A172 (cell line): ENCODE measurements at regions not wholly inside any gene's neighbourhood (a gene's known extent, or its start where the extent isn't known, plus 50 kb on each side); places are given as distances from the start of the nearest gene placed in this dataset.
A peak's percentile ranks its signal among the peaks of the same experiment; 100 is the strongest.
"Not testable (repeated sequence)": the region's sequence is repeated elsewhere in the genome, so short reads cannot be mapped to it uniquely, and the experiment has no call there.

Source experiments
- DNase-seq: peaks from one replicate; pipeline ENCODE4 v3.0.0-alpha.2; 2015; ENCODE audit warnings: low spot score

GRCh38 chr2:67904966-67905365, 157.8 kb downstream of the C1D start:
- no peak for DNase-seq

- DNase-seq: not testable (repeated sequence)
Observed at GRCh38 chr2:67906547-67906946, 156.3 kb downstream of the C1D start.

- peak; percentile 97 for DNase-seq
Observed at GRCh38 chr2:67917332-67918054, 145.3 kb downstream of the C1D start.

GRCh38 chr2:67918471-67918870, 144.3 kb downstream of the C1D start:
- no peak for DNase-seq

- no peak for DNase-seq
Observed at GRCh38 chr2:67919490-67919889, 143.3 kb downstream of the C1D start.

- no peak for DNase-seq
Observed at GRCh38 chr2:67922080-67922785, 140.6 kb downstream of the C1D start.

- DNase-seq: no peak
Observed at GRCh38 chr2:67923696-67924095, 139.1 kb downstream of the C1D start.

GRCh38 chr2:67927501-67927900, 135.3 kb downstream of the C1D start:
- no peak for DNase-seq

GRCh38 chr2:67930156-67930555, 132.6 kb downstream of the C1D start:
- no peak for DNase-seq

- DNase-seq: no peak
Observed at GRCh38 chr2:67936969-67937368, 125.8 kb downstream of the C1D start.

GRCh38 chr2:67938053-67938452, 124.8 kb downstream of the C1D start:
- DNase-seq: no peak

GRCh38 chr2:67945056-67945455, 117.7 kb downstream of the C1D start:
- DNase-seq: no peak

GRCh38 chr2:67945940-67946339, 116.9 kb downstream of the C1D start:
- DNase-seq: no peak

GRCh38 chr2:67948057-67948456, 114.7 kb downstream of the C1D start:
- no peak for DNase-seq

- no peak for DNase-seq
Observed at GRCh38 chr2:67948506-67948905, 114.3 kb downstream of the C1D start.

GRCh38 chr2:67950018-67950417, 112.8 kb downstream of the C1D start:
- no peak for DNase-seq

GRCh38 chr2:67950919-67951318, 111.9 kb downstream of the C1D start:
- no peak for DNase-seq

GRCh38 chr2:67952066-67952465, 110.7 kb downstream of the C1D start:
- no peak for DNase-seq

- no peak for DNase-seq
Observed at GRCh38 chr2:67954093-67954748, 108.6 kb downstream of the C1D start.

- no peak for DNase-seq
Observed at GRCh38 chr2:67955748-67956603, 106.8 kb downstream of the C1D start.

- DNase-seq: no peak
Observed at GRCh38 chr2:67965246-67965645, 97.6 kb downstream of the C1D start.

- DNase-seq: no peak
Observed at GRCh38 chr2:67970071-67970470, 92.7 kb downstream of the C1D start.
